ENCODE measurements at regions not wholly inside any gene's neighbourhood (a gene's known extent, or its start where the extent isn't known, plus 50 kb on each side); places are given as distances from the start of the nearest gene placed in this dataset.

DNA sequence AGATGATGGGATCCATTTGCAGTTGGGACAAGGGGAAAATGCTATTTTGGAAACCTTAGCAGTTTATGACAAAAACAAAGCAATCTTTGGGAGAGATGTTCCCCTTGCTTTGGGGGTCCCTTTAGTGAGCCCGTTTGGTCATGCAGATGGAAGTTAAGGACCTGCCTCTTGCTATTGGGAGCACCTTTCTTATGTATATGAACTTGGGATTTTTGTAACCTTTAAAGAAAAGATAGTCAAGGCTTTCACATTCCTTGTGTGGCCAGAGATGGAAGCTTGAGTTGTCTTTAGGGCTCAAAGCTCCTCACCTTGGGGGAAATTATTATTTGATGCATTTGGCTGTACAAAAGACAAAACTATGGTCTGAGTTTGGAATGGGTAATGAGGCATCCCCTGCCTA is 179.0 kb upstream of the PLPP4 start:
- H3K27me3 ChIP-seq, result no peaks in the 10 kb centered on the region
- intact Hi-C loops (cut with DNase I), result no loop called here
- WGBS, 2 donors, result 13 to 38% methylated on average over 1 of the region's 1 CpG

DNA sequence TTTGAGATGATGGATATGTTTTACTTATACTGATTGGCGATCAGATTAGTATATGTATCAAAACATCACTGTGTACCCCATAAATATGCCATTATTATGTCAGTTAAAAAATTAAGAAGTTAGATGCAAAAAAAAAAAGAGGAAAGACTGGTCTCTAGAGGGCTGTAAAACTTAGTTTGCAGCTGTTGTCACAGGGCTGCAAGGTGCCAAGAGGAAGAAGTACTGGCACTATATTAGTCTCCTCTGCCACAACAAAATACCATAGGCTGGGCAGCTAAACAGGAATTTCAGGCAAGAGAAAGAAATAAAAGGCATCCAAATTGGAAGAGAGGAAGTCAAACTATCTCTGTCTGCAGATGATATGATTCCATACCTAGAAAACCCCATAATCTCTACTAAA is 177.8 kb upstream of the PLPP4 start:
- intact Hi-C loops (cut with DNase I), result no loop called here
- Histone ChIP-seq H3K36me3 (no peaks in the 10 kb centered on the region), H3K9me3 (no peaks in the 10 kb centered on the region), H3K27me3 (no peaks in the 10 kb centered on the region), H3K4me3 (replicated peaks in 1 of 3) (no peak overlapping the region), H3K27ac (no peak overlapping the region), H3K4me1 (no peaks in the 10 kb centered on the region)
- 92 to 97% methylated on average over 1 of the region's 1 CpG for WGBS, 2 donors
- TF ChIP-seq POLR2A (IDR thresholded peaks at IDR 0.05), result no peak
- TF ChIP-seq, protein P1, sequence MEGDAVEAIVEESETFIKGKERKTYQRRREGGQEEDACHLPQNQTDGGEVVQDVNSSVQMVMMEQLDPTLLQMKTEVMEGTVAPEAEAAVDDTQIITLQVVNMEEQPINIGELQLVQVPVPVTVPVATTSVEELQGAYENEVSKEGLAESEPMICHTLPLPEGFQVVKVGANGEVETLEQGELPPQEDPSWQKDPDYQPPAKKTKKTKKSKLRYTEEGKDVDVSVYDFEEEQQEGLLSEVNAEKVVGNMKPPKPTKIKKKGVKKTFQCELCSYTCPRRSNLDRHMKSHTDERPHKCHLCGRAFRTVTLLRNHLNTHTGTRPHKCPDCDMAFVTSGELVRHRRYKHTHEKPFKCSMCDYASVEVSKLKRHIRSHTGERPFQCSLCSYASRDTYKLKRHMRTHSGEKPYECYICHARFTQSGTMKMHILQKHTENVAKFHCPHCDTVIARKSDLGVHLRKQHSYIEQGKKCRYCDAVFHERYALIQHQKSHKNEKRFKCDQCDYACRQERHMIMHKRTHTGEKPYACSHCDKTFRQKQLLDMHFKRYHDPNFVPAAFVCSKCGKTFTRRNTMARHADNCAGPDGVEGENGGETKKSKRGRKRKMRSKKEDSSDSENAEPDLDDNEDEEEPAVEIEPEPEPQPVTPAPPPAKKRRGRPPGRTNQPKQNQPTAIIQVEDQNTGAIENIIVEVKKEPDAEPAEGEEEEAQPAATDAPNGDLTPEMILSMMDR (IDR thresholded peaks at IDR 0.05), result no peak
- DNase-seq, result no peak

More for the DNA sequence above, 179.0 kb upstream of the PLPP4 start:
- Histone ChIP-seq H3K9me3 (no peaks in the 10 kb centered on the region), H3K4me1 (no peaks in the 10 kb centered on the region), H3K27ac (no peak overlapping the region), H3K36me3 (no peaks in the 10 kb centered on the region), H3K4me3 (replicated peaks in 1 of 3) (no peak overlapping the region)
- DNase-seq, result no peak
- TF ChIP-seq, protein P1 (IDR thresholded peaks at IDR 0.05), result no peak
- no peak for TF ChIP-seq POLR2A (IDR thresholded peaks at IDR 0.05)

DNA sequence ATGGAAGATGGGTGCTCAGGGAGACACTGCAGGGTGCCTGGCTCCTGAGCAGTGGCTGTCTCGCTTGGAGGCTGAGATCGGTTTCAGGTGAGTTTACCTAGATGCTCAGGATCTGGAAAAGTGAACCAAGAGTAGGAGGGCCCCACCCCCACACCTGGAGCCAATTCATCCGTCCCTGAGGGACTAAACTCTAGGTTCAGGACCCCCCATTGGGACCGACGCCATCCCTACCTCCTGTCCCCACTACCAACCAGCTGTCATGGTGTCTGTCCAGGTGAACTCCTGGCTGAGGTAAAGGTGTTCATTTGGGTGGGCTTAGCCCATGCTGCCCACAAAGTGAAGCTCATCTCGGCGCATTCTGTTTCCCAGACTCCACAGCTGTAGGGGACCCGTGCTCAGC is 174.6 kb upstream of the PLPP4 start:
- Histone ChIP-seq H3K27ac (no peak overlapping the region), H3K4me1 (no peaks in the 10 kb centered on the region), H3K9me3 (no peaks in the 10 kb centered on the region), H3K36me3 (no peaks in the 10 kb centered on the region), H3K27me3 (no peaks in the 10 kb centered on the region), H3K4me3 (replicated peaks in 1 of 3) (no peak overlapping the region)
- 86 to 90% methylated on average over 8 of the region's 8 CpGs for WGBS, 2 donors
- intact Hi-C loops (cut with DNase I), result no loop called here
- DNase-seq, result no peak
- TF ChIP-seq POLR2A (IDR thresholded peaks at IDR 0.05), result no peak
- TF ChIP-seq, protein P1 (IDR thresholded peaks at IDR 0.05), result no peak

DNA sequence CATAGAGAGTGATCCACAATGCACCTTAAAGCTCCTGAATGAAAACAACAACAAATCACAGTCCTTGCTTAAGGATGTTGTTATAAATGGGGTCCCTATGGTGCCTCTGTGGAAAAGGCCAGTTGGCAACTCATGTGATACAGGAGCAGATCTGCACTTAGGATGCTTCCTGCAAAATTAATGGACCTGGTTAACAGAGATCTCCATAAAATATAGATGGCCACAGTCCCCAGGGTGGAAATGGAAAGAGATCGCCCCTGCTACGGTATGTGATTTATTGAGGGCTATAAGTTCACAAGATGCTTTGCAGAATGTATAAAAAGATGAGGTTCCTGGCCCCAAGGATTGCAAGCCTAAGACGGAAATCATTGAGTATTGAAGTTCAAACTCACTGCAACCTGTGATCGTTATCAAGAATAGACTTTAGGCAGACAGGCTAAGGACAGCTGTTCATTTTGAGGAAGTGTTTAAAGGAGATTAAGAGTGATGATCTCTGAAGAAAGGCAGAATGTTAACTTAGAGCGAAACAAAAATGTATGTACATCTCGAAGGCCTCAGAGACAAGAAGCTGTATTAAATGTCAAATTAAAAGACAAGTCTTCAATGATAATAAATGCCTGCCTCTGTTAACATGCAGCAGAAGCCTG is 174.1 kb upstream of the PLPP4 start:
- no peak overlapping the region for H3K27ac ChIP-seq
- H3K4me1 ChIP-seq, result no peaks in the 10 kb centered on the region
- no peak for TF ChIP-seq POLR2A (IDR thresholded peaks at IDR 0.05)
- TF ChIP-seq, protein P1 (IDR thresholded peaks at IDR 0.05), result no peak
- WGBS, 2 donors, result 75 to 84% methylated on average over 6 of the region's 6 CpGs
- no peak for DNase-seq
- no peak overlapping the region for H3K4me3 ChIP-seq (replicated peaks in 1 of 3)
- H3K9me3 ChIP-seq, result no peaks in the 10 kb centered on the region
- H3K36me3 ChIP-seq, result no peaks in the 10 kb centered on the region
- H3K27me3 ChIP-seq, result no peaks in the 10 kb centered on the region
- intact Hi-C loops (cut with DNase I), result no loop called here

DNA sequence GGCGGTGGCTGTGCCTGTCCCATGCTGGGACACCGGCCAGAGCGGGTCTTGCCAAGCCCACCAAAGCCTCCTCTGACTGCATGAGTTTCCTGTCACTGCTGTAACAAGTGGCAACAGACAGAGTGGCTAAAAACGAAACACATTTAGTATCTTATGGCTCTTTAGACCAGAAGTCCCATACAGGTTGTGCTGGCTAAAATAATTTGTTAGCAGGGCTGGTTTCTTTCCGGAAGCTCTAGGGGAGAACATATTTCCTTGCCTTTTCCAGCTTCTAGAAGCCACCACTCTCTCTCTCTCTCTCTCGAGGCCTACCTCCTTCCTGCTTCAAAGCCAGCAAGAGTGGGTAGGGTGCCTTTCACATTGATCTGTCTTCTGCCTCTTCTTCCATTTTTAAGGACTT is 171.6 kb upstream of the PLPP4 start:
- Histone ChIP-seq H3K4me3 (replicated peaks in 1 of 3) (no peak overlapping the region), H3K9me3 (no peaks in the 10 kb centered on the region), H3K27ac (no peak overlapping the region), H3K36me3 (no peaks in the 10 kb centered on the region), H3K27me3 (no peaks in the 10 kb centered on the region), H3K4me1 (no peaks in the 10 kb centered on the region)
- intact Hi-C loops (cut with DNase I), result no loop called here
- 84 to 89% methylated on average over 6 of the region's 6 CpGs for WGBS, 2 donors
- TF ChIP-seq, protein P1 (IDR thresholded peaks at IDR 0.05), result no peak
- TF ChIP-seq POLR2A (IDR thresholded peaks at IDR 0.05), result no peak
- DNase-seq, result no peak

Data from thyroid gland (tissue), 4 donors.